GM23338 (cell line): ENCODE measurements at regions not wholly inside any gene's neighbourhood (a gene's known extent, or its start where the extent isn't known, plus 50 kb on each side); places are given as distances from the start of the nearest gene placed in this dataset.

Experiments used
- ATAC-seq: fragments of 200-7000 bp; cut with Tn5 transposase; 3 replicates; pipeline ENCODE4 v1.9.1; 2020
- DNase-seq: peaks from one replicate; pipeline ENCODE4 v3.0.0-alpha.2; 2015; ENCODE audit warnings: low spot score
- H2AFZ ChIP-seq: fragments of 200-600 bp; sonication (generic); 2 replicates; pipeline ENCODE4 v1.8.0; 2016; ENCODE audit warnings: antibody characterized with exemption, mild to moderate bottlenecking, moderate library complexity
- H3F3A ChIP-seq: fragments of 200-600 bp; sonication (generic); replicated peaks from 2 replicates; pipeline ENCODE4 v1.8.0; 2017; ENCODE audit warnings: antibody characterized with exemption, mixed run types, low read depth
- H3K27ac ChIP-seq: fragments of 200-600 bp; sonication (generic); 2 replicates; pipeline ENCODE4 v1.6.1; 2016; ENCODE audit warnings: low read depth
- H3K27me3 ChIP-seq: fragments of 200-600 bp; sonication (generic); 2 replicates; pipeline ENCODE4 v1.8.0; 2016; ENCODE audit warnings: mild to moderate bottlenecking, mixed run types, moderate library complexity; ENCODE audit not compliant: insufficient read depth
- H3K36me3 ChIP-seq: fragments of 200-600 bp; sonication (generic); 2 replicates; pipeline ENCODE4 v1.8.0; 2016; ENCODE audit warnings: mild to moderate bottlenecking; ENCODE audit not compliant: insufficient read depth
- H3K4me1 ChIP-seq: fragments of 200-600 bp; sonication (generic); 2 replicates; pipeline ENCODE4 v1.8.0; 2016; ENCODE audit warnings: mild to moderate bottlenecking, moderate library complexity; ENCODE audit not compliant: insufficient read depth
- H3K4me2 ChIP-seq: fragments of 200-600 bp; sonication (generic); 2 replicates; pipeline ENCODE4 v1.7.1; 2017; ENCODE audit warnings: mixed run types
- H3K4me3 ChIP-seq: fragments of 200-600 bp; sonication (generic); 2 replicates; pipeline ENCODE4 v1.6.1; 2016; ENCODE audit warnings: mixed run types
- H3K79me2 ChIP-seq: fragments of 200-600 bp; sonication (generic); replicated peaks from 2 replicates; pipeline ENCODE4 v1.8.0; 2017; ENCODE audit warnings: mild to moderate bottlenecking; ENCODE audit not compliant: insufficient read depth
- H3K9me2 ChIP-seq: fragments of 200-600 bp; sonication (generic); 2 replicates; pipeline ENCODE4 v1.8.0; 2017; ENCODE audit not compliant: insufficient read depth
- H4K20me1 ChIP-seq: fragments of 200-600 bp; sonication (generic); replicated peaks from 2 replicates; pipeline ENCODE4 v1.8.0; 2017; ENCODE audit warnings: mild to moderate bottlenecking; ENCODE audit not compliant: insufficient read depth
- H3K27ac Mint-ChIP-seq: 2 replicates; pipeline ENCODE4 v1.8.0; 2020; ENCODE audit warnings: inconsistent platforms, mild to moderate bottlenecking, moderate library complexity, mixed read lengths
- H3K27me3 Mint-ChIP-seq: 3 replicates; pipeline ENCODE4 v1.8.0; 2022; ENCODE audit warnings: low read depth, mild to moderate bottlenecking, moderate library complexity, mixed read lengths, inconsistent platforms; ENCODE audit not compliant: insufficient read depth, poor library complexity
- H3K36me3 Mint-ChIP-seq: 3 replicates; pipeline ENCODE4 v1.8.0; 2021; ENCODE audit warnings: low read depth, mild to moderate bottlenecking, inconsistent platforms, moderate library complexity, mixed read lengths
- H3K4me1 Mint-ChIP-seq: 3 replicates; pipeline ENCODE4 v1.8.0; 2020; ENCODE audit warnings: mild to moderate bottlenecking, inconsistent platforms, mixed read lengths
- H3K4me3 Mint-ChIP-seq: 3 replicates; pipeline ENCODE4 v1.8.0; 2021; ENCODE audit warnings: moderate library complexity, mild to moderate bottlenecking, inconsistent platforms, mixed read lengths
- H3K9me3 Mint-ChIP-seq: 3 replicates; pipeline ENCODE4 v1.8.0; 2020; ENCODE audit warnings: moderate library complexity, mild to moderate bottlenecking, inconsistent platforms, mixed read lengths
- CTCF ChIP-seq, 2 experiments: fragments of 200-600 bp in 1 of 2; sonication (generic) in 1 of 2; conservative IDR thresholded peaks; 2 replicates each; pipeline versions ENCODE4 v1.5.1 to v1.6.1; 2016 to 2017; ENCODE audit warnings: antibody characterized with exemption in 2 of 2, low read depth in 2 of 2, mild to moderate bottlenecking in 2 of 2, moderate library complexity in 1 of 2
- ETS1 ChIP-seq: IDR thresholded peaks from 2 replicates; pipeline ENCODE4 v1.6.1; 2016; ENCODE audit warnings: antibody characterized with exemption
- EZH2 ChIP-seq: fragments of 200-600 bp; sonication (generic); IDR thresholded peaks from one replicate; pipeline ENCODE4 v1.8.0; 2017; ENCODE audit warnings: antibody characterized with exemption, mild to moderate bottlenecking, low read depth; ENCODE audit not compliant: unreplicated experiment
- EZH2phosphoT487 ChIP-seq: fragments of 200-600 bp; sonication (generic); IDR thresholded peaks from one replicate; pipeline ENCODE4 v1.8.1; 2018; ENCODE audit warnings: antibody characterized with exemption; ENCODE audit not compliant: unreplicated experiment
- JUNB ChIP-seq: IDR thresholded peaks from one replicate; pipeline ENCODE4 v1.6.1; 2016; ENCODE audit warnings: antibody characterized with exemption; ENCODE audit not compliant: unreplicated experiment
- NANOG ChIP-seq: IDR thresholded peaks from 2 replicates; pipeline ENCODE4 v1.6.1; 2016; ENCODE audit warnings: antibody characterized with exemption, borderline replicate concordance
- POLR2AphosphoS5 ChIP-seq: IDR thresholded peaks from 2 replicates; pipeline ENCODE4 v1.6.1; 2016; ENCODE audit warnings: antibody characterized with exemption, low read depth
- STAT1 ChIP-seq: IDR thresholded peaks from one replicate; pipeline ENCODE4 v1.6.1; 2016; ENCODE audit warnings: antibody characterized with exemption; ENCODE audit not compliant: unreplicated experiment
- ZNF114 ChIP-seq: fragments of 250-450 bp; sonication (Bioruptor Pico); IDR thresholded peaks from 2 replicates; pipeline ENCODE4 v1.5.0; 2020; ENCODE audit warnings: mild to moderate bottlenecking, moderate library complexity
- ZNF331 ChIP-seq: fragments of 250-450 bp; sonication (Bioruptor Pico); IDR thresholded peaks from 2 replicates; pipeline ENCODE4 v1.5.0; 2020; ENCODE audit warnings: low read depth, mild to moderate bottlenecking, moderate library complexity

GRCh38 chr7:110569486-110570205, 521.3 kb upstream of the LRRN3 start (continued):
- TF ChIP-seq ZNF114 (no peak), ETS1 (no peak), JUNB (no peak), EZH2 (no peak), POLR2AphosphoS5 (no peak), NANOG (no peak), CTCF (conservative IDR thresholded peaks at IDR 0.05; ENCODE audit: low read depth in 2 of 2) (no peak), ZNF331 (CRISPR knock-in tag) (no peak), EZH2phosphoT487 (no peak), STAT1 (no peak)

GRCh38 chr7:110573862-110574528, 516.9 kb upstream of the LRRN3 start:
- Histone ChIP-seq H3K27ac (no peak overlapping the region), H3K4me3 (no peak overlapping the region), H3F3A (no peaks in the 10 kb centered on the region), H3K9me2 (0 out of 2 replicates have a peak, but pooled peaks cover 3% of the 10 kb centered on the region), H3K4me2 (no peak overlapping the region), H4K20me1 (no peaks in the 10 kb centered on the region), H3K36me3 (no peaks in the 10 kb centered on the region), H3K27me3 (no peaks in the 10 kb centered on the region), H3K79me2 (no peaks in the 10 kb centered on the region), H2AFZ (peak overlapping the region; percentile 9; the same call in 1 of the 2 replicates), H3K4me1 (no peaks in the 10 kb centered on the region)
- H3K36me3 Mint-ChIP-seq = no peaks in the 10 kb centered on the region
- no peak overlapping the region for H3K4me3 Mint-ChIP-seq
- peak overlapping the region; percentile 16; the same call in 1 of the 2 replicates for H3K27ac Mint-ChIP-seq
- DNase-seq (no peak), ATAC-seq (no peak)
- H3K4me1 Mint-ChIP-seq = peaks cover 5% of the 10 kb centered on the region; the same call in 2 of the 3 replicates
- no peaks in the 10 kb centered on the region for H3K27me3 Mint-ChIP-seq
- H3K9me3 Mint-ChIP-seq = no peaks in the 10 kb centered on the region
- TF ChIP-seq ZNF331 (CRISPR knock-in tag) (no peak), POLR2AphosphoS5 (no peak), STAT1 (no peak), JUNB (no peak), ZNF114 (no peak)

- no peak for ATAC-seq
- no peak for TF ChIP-seq ETS1
- TF ChIP-seq EZH2phosphoT487 = no peak
- TF ChIP-seq ZNF114 = no peak
- TF ChIP-seq POLR2AphosphoS5 = no peak
- TF ChIP-seq CTCF (conservative IDR thresholded peaks at IDR 0.05; ENCODE audit: low read depth in 2 of 2) = no peak
Observed at GRCh38 chr7:110587294-110587693, 503.6 kb upstream of the LRRN3 start.

More at GRCh38 chr7:110587294-110587693, 503.6 kb upstream of the LRRN3 start:
- Histone ChIP-seq H3K79me2 (no peaks in the 10 kb centered on the region), H3F3A (no peaks in the 10 kb centered on the region), H3K27ac (no peak overlapping the region), H2AFZ (no peak overlapping the region), H3K9me2 (peaks cover 9% of the 10 kb centered on the region), H3K36me3 (no peaks in the 10 kb centered on the region), H3K4me2 (no peak overlapping the region), H4K20me1 (no peaks in the 10 kb centered on the region), H3K4me1 (no peaks in the 10 kb centered on the region), H3K4me3 (no peak overlapping the region), H3K27me3 (no peaks in the 10 kb centered on the region)
- H3K36me3 Mint-ChIP-seq = no peaks in the 10 kb centered on the region
- no peaks in the 10 kb centered on the region; the same call in 2 of the 3 replicates for H3K4me1 Mint-ChIP-seq
- H3K4me3 Mint-ChIP-seq = no peak overlapping the region
- no peak for DNase-seq
- no peak overlapping the region for H3K27ac Mint-ChIP-seq
- H3K9me3 Mint-ChIP-seq = no peaks in the 10 kb centered on the region
- no peaks in the 10 kb centered on the region for H3K27me3 Mint-ChIP-seq
